GM21360 (cell line): ENCODE measurements at regions not wholly inside any gene's neighbourhood (a gene's known extent, or its start where the extent isn't known, plus 50 kb on each side); places are given as distances from the start of the nearest gene placed in this dataset.
"Not testable (repeated sequence)": the region's sequence is repeated elsewhere in the genome, so short reads cannot be mapped to it uniquely, and the experiment has no call there.

Source experiments
- ATAC-seq: cut with Tn5 transposase; IDR thresholded peaks from one replicate; pipeline ENCODE4 v1.9.1; 2021; ENCODE audit warnings: mild to moderate bottlenecking, moderate library complexity; ENCODE audit not compliant: unreplicated experiment

DNA sequence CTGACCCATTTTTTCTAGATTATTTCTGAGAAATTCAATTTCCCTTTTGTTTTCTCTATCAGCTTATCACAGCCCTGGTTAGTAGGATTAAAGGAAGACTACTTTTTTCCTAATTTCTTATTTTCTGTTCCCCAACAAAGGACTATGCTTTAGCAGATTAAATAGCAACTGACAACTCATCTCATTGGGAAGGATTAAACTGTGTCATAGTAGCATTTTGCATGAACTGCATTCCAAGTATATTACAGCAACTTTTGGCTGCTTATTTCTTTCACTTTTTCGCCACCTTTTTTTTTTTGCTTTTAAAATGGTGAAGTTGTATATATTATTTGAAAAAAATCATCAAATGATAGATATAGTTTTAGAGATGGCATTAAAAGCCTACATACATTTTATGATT lies 570.3 kb downstream of the FBXO15 start:
- no peak for ATAC-seq

DNA sequence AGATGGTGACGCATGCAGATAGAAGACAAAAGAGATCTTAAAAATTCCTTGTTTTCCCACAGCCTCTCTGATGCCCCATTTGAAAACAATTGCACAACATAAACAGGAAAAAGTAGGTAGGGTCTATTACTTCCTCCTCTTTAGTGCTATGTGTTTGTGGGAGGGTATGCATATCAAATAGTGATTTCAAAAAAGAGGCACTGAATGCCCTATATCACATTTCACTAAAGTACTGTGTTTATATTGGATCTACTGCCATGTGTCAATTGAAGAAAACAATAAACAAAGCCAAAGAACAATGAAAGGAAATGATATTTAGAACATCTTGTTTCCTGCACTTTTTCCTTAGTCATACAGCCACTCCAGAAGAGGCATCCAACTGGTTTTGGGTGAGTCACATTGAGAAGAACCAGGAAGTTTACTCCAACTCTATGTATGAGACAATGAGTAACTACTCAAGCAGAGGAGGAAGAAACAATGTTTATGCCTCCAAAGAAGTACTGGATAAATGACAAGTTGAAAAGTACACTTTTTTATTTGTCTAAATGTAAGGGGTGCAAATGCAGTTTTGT lies 583.6 kb downstream of the FBXO15 start:
- ATAC-seq = no peak

DNA sequence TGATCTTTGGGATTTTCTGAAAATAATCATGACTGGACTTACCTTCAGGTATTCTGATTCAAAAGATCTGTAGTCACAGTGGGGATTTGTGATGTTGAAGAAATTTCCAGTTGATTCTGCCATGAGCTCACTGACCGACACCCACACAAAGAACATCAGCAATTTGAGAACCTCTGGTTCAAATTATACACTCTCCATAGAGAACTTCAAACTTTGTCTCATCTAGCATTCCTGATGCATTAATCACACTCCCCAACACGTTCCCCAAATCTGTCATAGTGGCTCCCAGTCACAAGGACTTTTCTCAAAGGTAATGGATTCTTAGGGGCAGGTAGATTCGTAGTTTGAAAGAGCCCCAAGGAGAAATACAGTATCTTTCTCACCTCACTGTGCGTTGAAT lies 584.3 kb downstream of the FBXO15 start:
- ATAC-seq = no peak

DNA sequence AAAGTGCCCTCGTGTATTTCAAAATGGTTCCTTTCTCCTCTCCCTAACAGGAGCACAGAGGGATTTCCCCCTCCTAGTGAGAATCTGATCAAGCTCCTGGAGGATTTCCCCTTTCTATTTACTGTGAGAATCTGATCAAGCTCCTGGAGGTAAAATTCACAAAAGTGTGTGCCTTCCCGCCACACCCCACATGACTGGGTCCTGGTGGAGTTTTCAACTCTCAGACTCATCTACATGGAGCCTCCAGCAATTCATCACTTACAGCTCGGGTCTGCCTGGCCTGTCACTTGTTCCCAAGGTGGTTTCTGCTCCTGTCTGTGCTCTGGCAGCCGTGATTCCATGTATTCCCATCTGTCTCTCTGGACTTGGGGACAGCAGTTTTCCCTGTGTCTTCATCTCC lies 590.7 kb downstream of the FBXO15 start:
- ATAC-seq = no peak

DNA sequence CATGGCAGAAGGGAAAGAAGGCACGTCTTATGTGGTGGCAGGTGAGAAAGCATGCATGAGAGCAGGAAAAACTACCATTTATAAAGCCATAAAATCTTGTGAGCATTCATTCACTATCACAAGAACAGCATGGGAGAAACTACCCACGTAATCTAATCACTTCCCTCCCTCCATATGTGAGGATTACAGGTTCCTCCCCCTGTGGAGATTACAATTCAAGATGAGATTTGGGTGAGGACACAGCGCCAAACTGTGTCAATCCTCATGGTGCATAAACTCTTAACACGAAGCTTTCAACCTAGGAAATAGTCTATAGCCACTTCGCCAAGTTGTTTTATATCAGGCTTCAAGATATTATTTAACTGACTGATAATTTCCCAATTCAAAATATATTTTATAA lies 595.5 kb downstream of the FBXO15 start:
- no peak for ATAC-seq

DNA sequence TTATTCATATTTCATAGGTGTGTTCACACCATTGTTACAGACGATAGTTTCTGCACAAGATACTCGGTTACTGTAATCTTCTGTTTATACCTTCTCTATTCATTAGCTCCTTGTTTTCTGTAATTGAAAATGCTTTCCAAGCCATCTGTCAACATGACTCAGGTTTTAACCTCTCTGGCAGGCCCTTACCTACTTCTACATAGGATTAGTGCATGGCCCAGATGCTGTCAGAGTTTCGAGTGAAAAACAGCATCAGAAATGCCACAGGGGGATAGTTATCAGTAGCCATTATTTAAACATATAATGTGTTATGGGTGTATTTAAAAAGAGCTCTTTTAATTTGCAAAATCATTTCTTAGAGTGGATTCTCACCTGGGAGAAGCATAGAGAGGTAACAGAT lies 596.4 kb downstream of the FBXO15 start:
- no peak for ATAC-seq

DNA sequence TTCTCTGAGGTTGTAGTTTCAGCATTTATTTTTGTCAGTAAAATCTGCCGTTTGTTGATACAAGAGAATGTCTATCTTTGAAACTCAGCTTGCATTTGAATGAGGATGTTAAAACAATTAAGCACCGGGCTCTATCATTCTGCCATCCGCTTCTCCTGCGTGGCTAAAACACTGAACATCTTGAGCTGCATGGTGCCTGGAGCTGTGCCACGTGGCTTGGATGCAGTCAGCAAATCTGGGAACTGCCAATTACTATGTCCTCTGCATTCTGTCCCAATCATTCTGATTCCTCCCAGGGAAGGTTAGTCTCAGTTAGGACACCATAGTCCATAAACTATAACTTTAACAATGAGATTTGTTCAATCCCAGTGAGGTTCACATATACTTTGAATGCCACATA lies 598.4 kb downstream of the FBXO15 start:
- no peak for ATAC-seq

DNA sequence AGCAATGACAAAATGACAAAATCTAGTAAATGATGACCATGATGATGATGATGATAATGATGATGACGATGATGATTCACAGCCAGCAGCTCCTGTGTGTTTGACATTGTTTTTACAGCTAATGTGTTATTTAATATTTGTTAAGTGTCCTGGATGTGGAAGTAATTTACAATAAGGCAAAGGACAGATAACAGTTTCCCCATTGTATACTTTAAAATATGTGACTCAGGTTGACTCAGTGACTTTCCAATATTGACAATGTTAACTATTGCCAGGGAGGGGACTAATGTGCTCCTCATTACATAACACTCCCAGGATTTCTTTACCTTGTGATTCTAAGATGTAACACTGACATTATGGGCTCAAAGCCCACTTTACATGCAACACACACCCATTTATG lies 602.2 kb downstream of the FBXO15 start:
- ATAC-seq = no peak

DNA sequence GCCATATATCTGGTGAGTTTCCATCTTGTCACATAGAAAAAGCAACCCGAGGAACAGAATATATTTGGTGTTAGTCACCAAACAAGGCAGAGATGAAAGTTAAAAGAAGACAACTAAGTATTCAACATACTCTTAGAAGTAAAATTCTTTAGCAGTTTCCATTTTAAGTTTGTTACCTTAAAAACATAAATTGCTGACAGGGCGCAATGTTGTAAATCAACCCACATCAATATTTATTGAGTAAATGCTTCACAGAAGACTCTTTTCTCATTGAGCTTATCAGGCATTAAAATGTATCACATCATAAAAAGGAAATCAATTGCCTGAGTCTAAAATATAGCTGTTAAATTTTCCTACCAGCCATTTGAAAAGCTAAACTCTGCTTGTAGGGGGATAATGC lies 603.0 kb downstream of the FBXO15 start:
- no peak for ATAC-seq

DNA sequence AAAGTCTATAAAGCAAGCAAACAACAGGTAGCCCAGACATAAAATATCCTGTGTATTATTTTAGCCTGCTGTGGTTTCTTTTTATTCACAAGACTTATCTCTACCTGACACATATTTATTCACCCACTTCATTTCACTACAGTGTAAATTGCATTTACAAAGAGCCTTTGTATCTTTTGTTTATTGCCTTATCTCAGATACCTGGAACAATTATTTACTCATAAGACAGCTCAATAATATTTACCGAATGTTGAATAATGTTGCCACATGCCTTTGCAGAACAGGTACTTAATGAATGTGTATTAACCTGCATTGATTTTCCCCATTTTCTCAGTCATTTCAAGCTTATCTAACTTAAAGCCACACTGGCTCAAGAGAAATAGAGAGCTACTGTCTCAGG lies 603.6 kb downstream of the FBXO15 start:
- no peak for ATAC-seq

DNA sequence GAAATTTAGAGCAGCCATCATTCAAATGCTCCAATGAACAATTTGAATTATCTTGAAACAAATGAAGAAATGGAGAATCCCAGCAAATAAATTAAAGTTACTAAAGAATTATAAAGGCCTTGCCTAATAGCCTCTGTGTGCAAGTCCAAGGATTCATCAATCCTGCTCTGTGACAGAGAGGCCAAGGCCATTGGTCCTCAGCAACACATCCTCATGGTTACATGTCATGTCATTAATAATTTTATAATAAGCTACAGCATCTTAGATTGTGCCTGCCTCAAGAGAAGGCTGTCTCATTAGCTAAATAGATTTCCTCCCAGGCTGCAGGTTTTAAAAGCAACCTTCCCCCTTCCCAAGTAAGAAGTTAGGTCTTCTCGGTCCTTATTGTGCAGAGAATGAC lies 611.6 kb downstream of the FBXO15 start:
- ATAC-seq = no peak

DNA sequence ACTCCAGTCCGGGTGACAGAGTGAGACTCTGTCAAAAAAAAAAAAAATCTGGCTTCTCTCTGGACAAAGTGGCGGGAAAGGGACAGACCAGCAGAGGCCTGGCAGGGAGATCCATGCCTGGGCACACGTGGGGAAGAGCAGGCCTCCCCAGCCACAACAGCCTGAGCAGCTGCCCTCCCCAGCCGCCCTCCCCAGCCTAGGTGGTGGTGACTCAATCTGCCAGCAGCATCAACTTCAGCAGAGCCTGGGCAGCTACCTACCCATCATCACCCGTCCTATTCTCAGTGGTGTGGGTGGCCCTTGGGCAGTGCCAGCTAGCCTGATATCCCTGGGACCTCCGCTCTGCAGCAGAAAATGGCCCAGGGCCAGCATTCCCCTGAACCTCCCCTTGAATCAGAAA lies 612.4 kb downstream of the FBXO15 start:
- no peak for ATAC-seq

DNA sequence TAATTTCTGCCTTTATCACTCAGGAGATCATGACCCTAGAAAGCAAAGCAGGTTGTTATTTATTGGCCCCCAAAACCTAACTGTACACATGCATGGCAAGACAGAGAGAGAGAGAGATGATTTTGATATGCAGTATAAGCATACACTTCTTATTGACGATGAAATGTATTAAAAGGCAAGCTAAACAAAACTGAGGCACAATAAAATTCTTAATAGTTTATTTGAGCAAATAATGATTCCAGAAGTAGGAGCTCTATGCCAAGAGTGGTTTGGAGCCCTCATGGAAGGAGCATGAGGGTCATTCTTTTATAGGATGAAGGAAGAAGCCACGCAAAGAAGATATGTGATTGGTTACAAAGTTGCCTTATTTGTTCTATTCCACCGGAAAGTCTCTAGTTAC lies 616.0 kb downstream of the FBXO15 start:
- no peak for ATAC-seq

DNA sequence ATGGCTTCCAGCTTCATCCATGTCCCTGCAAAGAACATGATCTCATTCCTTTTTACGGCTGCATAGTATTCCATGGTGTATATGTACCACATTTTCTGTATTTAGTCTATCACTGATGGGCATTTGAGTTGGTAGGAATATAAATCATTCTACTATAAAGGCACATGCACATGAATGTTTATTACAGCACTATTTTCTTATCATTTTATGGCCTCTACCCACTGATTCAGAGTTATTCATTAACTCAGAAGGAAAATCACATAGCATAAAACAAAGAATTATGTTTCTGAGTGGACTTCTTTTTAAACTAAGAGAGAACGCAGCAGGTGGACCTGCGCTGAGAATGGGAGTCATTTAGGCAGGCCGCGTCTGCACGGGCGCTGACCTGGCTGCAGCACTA lies 619.6 kb downstream of the FBXO15 start:
- no peak for ATAC-seq

DNA sequence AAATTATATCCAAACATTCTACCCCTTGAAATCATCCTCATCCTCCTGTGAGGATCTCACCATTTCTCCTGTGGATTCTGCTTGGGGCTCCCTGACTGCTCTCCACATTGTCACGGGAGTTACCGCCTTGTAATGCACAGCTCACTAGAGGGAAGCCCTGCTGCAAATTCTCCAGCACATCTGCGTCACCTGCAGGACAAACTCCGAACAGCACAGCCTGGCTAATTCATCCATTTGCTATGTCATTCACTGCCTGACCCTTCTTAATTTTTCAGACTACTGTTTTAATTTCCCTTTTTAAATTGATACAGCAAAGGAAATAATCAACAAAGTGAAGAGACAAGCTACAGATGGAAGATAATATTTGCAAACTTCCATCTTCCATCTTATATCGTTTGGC lies 627.4 kb downstream of the FBXO15 start:
- ATAC-seq = no peak

DNA sequence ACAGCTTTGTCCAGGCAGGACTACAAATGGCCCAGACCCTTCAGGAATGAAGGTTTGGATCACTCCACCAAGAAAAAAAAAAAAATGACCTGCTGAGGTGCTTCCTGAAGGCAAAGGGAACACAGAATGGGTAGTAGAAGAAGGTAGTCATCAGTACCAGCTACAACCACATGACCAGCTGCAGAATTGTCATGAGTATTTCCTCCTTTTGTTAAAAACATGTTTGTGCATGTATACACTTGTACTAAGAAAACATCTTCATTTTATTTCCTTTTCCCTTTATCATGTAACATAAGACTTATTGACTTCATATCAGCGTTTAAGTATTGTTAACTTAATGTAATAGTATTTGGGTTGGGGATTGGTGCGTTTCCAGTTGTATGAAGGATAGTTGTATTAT lies 631.6 kb downstream of the FBXO15 start:
- ATAC-seq = not testable (repeated sequence)

DNA sequence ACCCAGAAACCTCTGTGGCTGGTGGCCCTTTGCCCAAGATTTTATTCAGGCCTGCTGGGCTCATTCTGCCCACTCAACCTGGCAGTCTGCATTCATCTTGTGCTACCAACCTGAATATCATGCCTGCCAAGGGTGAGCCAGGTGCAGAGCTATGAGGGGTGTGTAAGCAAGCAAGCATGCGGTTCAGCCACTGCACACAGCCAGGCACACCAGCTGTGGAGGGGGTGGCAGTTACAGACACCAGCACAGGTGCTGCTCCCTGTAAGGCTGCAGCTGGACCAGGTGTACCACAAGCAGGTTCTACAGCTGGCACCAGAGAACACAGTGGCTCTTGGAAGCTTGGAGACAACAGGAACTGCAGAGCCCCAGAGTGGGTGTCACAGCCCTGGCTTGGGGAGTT lies 633.2 kb downstream of the FBXO15 start:
- no peak for ATAC-seq

DNA sequence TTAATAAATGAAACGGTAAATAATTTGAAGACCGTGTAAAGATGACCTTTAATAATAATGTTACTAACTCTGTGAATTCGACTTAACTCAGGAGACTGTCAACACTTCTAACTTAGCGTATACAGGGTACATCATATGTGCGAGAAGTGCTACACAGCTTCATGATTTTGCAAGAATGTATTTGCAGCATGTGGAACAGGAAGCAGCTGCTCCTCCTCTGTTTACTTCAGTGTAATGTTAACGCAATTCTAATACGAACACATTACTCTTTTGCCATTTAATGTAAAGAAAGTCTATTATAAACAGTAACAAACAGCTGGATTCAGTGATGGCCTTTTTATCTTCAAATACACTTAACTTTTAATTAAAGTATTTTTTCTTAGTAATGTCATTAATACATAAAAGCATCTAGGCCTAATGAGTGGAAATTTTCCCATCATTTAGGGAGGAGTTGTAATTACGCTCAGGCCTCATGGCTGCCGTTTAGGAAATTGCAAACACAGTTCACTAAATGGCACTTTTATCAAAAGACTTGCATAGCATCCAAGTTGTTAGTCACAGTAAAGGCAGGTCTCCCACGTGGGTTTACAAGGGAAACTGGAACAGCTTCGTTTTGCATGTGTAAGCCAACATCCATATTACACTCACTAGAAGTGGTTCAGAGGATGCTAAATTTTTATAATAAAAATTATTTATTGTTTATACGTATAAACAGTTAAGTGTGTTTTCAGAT lies 635.7 kb downstream of the FBXO15 start:
- no peak for ATAC-seq

DNA sequence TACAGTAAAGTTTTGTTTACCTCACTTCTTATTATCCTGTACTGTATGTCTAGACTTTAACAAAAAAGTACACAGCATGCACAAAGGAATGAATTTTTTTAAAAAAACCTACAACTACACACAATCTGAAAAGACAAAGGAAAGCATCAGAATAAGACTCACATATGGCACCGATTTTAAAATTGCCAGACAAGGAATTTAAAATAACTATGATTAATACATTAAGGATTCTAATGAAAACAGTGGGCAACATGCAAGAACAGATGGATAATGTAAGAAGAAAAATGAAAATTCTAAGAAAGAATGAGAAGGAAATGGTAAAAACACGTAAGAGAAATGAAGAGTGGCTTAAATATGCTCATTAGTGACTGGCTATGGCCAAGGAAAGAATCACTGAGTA lies 638.2 kb downstream of the FBXO15 start:
- no peak for ATAC-seq

DNA sequence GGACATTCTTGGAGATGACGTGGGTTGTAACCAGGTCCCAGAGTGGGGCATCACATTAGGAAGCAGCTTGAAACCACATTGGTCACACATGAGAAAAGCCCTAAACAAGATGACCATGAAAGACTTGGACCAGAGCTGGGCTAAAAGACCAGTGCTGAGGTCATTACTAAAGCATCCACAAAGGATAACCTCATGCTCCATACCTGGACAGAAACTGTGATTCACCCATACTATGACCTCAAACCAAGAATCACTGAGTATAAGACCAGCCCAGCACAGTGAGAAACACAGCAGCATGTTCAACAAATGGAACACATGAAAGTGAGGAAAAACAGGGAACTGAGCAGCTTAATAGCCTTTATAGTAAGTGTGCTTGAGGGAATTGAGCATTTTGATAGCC lies 635.5 kb upstream of the NETO1 start:
- ATAC-seq = no peak

DNA sequence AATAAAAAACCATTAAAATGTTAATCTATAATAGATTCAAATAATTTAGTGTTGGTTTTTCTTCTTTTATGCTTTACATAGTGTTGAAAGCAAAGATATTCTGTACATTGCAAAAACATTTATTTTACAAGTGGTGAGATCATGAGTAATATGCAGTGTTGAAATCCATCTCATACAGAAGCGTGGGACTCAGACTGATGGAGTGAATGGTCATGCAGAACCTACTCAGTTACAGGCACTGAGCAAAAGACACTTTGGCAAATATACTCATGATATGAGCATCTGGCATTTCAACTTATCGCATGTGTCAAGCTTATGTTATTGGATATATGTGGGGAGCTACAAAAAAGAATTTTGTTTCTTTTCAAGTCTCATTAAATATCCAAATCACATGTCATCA lies 620.2 kb upstream of the NETO1 start:
- no peak for ATAC-seq

DNA sequence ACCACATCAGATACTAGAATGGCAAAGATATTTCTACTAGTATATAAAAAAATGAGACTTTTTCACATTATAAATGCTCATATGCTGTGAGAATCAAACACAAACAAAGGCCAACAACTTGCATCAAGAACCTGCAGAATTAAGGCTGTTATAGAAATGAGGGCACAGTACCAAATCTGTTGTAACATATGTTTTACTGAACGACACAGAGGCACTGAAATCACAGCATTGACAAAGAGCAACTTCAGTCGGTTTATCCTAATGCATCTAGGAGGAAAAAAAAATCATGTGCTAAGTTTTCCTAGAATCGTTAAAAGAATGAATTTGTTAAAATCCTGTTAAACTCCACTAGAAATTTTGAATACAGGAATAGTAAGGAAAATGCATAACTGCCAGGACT lies 617.4 kb upstream of the NETO1 start:
- no peak for ATAC-seq

DNA sequence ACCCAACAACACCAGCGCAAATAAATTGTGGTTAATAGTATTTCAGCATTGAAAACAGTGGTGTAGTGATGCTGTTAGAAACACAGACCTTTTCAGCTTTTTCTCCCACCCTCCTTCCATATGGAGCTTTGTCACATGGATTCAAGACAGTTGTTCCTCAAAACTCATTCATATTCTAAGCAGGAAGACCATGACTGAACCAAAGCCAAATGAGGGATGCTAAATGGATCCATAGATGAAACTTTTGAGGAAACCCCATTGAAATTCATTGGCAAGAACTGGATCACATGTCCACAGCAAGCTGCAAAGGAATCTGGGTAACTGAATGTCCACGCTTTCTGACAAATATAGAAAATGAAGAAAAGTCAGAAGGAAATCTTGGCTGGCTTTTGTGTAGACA lies 615.1 kb upstream of the NETO1 start:
- no peak for ATAC-seq
